HG03060 (cell line): ENCODE measurements at regions not wholly inside any gene's neighbourhood (a gene's known extent, or its start where the extent isn't known, plus 50 kb on each side); places are given as distances from the start of the nearest gene placed in this dataset.
"Not testable (repeated sequence)": the region's sequence is repeated elsewhere in the genome, so short reads cannot be mapped to it uniquely, and the experiment has no call there.

Source experiments
- ATAC-seq: cut with Tn5 transposase; IDR thresholded peaks from one replicate; pipeline ENCODE4 v1.9.1; 2021; ENCODE audit warnings: low read depth, moderate number of reproducible peaks; ENCODE audit not compliant: unreplicated experiment

GRCh38 chr3:192968901-192969300, 51.2 kb upstream of the MB21D2 start:
- not testable (repeated sequence) for ATAC-seq

GRCh38 chr3:192980632-192981031, 63.0 kb upstream of the MB21D2 start:
- ATAC-seq: no peak

- ATAC-seq: no peak
These were observed 68.7 kb upstream of the MB21D2 start for GRCh38 chr3:192986379-192986778.

- no peak for ATAC-seq
These were observed 73.7 kb upstream of the MB21D2 start for GRCh38 chr3:192991356-192991755.

GRCh38 chr3:192992361-192992760, 74.7 kb upstream of the MB21D2 start:
- ATAC-seq: no peak

GRCh38 chr3:192993411-192993810, 75.8 kb upstream of the MB21D2 start:
- no peak for ATAC-seq

- ATAC-seq: not testable (repeated sequence)
These were observed 83.5 kb upstream of the MB21D2 start for GRCh38 chr3:193001113-193001512.

GRCh38 chr3:193003624-193004023, 86.0 kb upstream of the MB21D2 start:
- ATAC-seq: not testable (repeated sequence)

GRCh38 chr3:193008654-193009053, 91.0 kb upstream of the MB21D2 start:
- ATAC-seq: no peak

GRCh38 chr3:193010191-193010590, 92.5 kb upstream of the MB21D2 start:
- no peak for ATAC-seq

- ATAC-seq: no peak
These were observed 94.3 kb upstream of the MB21D2 start for GRCh38 chr3:193011958-193012357.

GRCh38 chr3:193014902-193015301, 97.2 kb upstream of the MB21D2 start:
- ATAC-seq: no peak

- no peak for ATAC-seq
These were observed 98.8 kb upstream of the MB21D2 start for GRCh38 chr3:193016437-193016901.

GRCh38 chr3:193021506-193022010, 103.9 kb upstream of the MB21D2 start:
- no peak for ATAC-seq

- ATAC-seq: no peak
These were observed 105.6 kb upstream of the MB21D2 start for GRCh38 chr3:193023218-193023617.

- ATAC-seq: no peak
These were observed 110.6 kb upstream of the MB21D2 start for GRCh38 chr3:193028258-193028657.

- ATAC-seq: no peak
These were observed 112.1 kb upstream of the MB21D2 start for GRCh38 chr3:193029800-193030199.

- ATAC-seq: no peak
These were observed 112.6 kb upstream of the MB21D2 start for GRCh38 chr3:193030276-193030675.

- ATAC-seq: no peak
These were observed 114.3 kb upstream of the MB21D2 start for GRCh38 chr3:193031911-193032310.

GRCh38 chr3:193033226-193033780, 115.6 kb upstream of the MB21D2 start:
- ATAC-seq: no peak

GRCh38 chr3:193037828-193038227, 120.2 kb upstream of the MB21D2 start:
- not testable (repeated sequence) for ATAC-seq

GRCh38 chr3:193039058-193039457, 121.4 kb upstream of the MB21D2 start:
- no peak for ATAC-seq
